ENCODE measurements at regions not wholly inside any gene's neighbourhood (a gene's known extent, or its start where the extent isn't known, plus 50 kb on each side); places are given as distances from the start of the nearest gene placed in this dataset.
"Not testable (repeated sequence)": the region's sequence is repeated elsewhere in the genome, so short reads cannot be mapped to it uniquely, and the experiment has no call there.

DNA sequence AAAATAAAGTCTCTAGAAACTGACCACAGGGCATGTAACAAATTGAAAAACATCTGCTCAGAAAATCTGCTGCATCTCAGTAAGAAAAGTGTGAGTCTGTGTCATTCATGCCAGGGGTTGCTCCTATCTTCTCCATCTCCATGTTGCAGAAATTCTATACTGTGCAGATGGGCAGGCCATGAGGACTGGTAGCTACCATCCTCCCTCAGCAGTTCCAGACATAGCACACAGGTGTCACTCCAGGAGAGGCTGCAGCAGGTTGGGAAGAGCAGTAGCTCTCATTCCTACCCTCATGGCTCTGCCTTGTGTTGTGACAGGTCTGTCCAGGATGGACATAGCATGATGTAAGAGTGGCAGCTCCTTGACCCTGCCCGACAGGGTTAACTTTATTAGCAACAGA, 173.4 kb downstream of the NDUFS4 start:
- DNase-seq (ENCODE audit: low read depth): no peak

DNA sequence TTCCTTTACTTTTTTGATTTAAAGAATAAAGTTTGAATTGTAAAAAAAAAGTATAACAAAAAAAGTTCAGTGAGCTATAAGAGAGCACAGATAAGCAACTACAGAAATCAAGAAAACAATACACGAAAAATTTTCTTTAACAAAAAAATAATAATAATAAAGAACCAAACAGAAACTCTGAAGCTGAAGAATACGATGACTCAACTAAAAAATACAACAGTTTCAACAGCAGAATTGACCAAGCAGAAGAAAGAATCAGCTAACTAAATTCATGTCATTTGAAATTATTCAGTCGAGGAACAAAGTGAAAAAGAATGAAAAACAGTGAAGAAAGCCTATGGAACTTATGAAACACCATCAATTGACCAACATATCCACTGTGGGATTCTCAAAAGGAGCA, 177.7 kb downstream of the NDUFS4 start:
- no peak for DNase-seq (ENCODE audit: low read depth)

- DNase-seq (ENCODE audit: low read depth): no peak
Measured at GRCh38 chr5:53739111-53739510, 178.7 kb downstream of the NDUFS4 start.

DNA sequence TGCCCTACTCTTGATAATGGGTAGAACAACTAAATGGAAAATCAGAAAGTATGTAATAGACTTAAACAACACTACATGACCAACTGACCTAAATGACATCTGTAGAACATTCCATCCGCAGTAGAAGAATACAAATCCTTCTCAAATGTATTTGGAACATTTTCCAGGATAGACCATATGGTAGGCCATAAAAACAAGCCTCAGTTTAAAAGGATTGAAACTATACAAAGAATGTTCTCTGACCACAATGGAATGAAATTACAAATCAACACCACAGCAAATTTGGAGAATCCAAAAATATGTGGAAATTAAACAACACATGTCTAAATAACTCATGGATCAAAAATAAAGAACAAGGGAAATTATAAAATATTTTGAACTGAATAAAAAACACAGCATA, 189.2 kb downstream of the NDUFS4 start:
- no peak for DNase-seq (ENCODE audit: low read depth)

- DNase-seq (ENCODE audit: low read depth): not testable (repeated sequence)
Measured at GRCh38 chr5:53752282-53752681, 191.8 kb downstream of the NDUFS4 start.

DNA sequence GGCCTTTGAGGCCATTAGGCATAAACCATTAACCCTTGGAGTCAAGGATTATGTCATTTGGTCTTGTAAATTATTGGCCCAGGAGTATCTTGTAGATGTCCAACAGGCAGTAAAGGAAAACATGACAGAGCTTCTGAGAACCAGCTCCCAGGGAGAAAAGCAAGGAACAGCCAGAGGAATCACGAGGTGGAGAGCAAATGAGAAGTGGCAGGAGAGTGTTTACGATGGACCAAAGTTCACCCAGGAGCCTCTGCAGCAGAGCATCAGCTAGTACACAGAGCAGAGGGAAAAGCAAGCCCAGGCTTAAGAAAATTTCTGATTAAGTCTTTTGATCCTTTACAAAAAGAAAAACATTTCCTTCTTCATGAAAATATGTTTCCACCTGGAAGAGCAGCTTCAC, 206.2 kb downstream of the NDUFS4 start:
- DNase-seq (ENCODE audit: low read depth): no peak

- DNase-seq (ENCODE audit: low read depth): no peak
Measured at GRCh38 chr5:53777864-53778618, 217.6 kb downstream of the NDUFS4 start.

DNA sequence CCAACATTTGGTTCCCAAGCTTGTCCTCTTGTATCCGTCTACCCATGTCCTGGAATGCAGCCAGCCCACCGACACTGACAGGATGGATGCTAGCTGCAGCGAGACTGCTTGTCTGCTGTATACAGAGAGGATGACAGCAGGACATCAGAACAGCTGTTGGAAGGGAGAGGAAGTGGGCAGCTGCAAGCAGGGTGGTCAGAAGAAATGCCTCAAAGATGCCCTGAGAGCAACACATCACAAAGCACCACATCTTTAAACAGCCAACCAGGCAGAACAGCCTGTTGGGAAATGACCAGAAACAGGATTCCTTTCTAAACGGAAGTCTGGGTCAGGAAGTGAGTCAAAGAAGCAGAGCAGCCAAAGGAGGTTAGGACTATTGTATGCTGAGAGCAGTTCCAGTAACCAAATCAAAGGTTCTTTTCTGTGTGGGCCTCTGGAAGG, 219.1 kb downstream of the NDUFS4 start:
- peak; percentile 33 for DNase-seq (ENCODE audit: low read depth)

DNA sequence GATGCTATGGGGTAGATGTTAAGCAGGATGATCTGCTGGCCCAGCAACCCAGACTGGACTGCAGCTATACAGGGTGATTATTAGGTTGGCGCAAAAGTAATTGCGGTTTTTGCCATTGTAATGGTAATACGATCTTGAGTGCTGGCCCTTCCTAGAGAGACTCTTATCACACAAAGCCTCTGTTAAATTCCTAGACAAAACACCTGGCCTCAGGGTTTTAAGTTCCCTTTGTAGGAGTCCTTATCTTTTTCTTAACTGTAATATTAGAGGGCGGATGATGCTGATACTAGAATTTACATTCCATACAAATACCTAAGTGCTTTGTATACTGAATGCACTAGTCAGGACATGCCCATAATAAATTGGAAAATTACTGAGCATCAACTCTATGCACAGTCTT, 222.2 kb downstream of the NDUFS4 start:
- DNase-seq (ENCODE audit: low read depth): no peak

DNA sequence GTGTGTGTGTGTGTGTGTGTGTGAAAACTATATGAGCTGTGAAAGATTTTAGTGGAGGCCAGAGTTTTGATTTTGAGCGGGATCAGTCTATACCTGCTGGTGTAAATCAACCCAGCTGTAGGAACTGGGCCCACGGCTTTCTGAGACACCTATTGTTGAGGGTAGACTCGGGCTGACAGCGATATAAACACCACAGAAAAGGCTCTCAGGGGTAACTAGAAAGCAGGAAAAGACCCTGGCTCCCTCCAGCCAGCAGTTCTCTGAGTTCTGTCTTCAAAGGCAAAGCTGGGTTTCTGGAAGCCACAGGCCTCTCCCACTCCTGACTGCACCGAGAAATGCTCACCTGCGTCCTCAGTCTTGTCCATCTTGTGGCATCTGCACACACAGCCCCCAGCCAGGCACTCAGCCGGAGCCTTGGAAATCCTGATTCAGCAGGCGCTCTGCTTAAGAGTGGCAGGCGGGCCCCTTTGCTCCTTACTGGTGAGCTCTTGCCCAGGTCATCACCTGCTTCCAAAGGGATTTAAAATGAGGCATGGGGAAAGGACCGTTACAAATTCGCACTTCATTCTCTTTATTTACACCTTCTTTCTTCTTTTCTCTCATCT, 223.3 kb downstream of the NDUFS4 start:
- DNase-seq (ENCODE audit: low read depth): no peak

- no peak for DNase-seq (ENCODE audit: low read depth)
Measured at GRCh38 chr5:53784596-53784995, 224.2 kb downstream of the NDUFS4 start.

- no peak for DNase-seq (ENCODE audit: low read depth)
Measured at GRCh38 chr5:53785924-53786323, 225.5 kb downstream of the NDUFS4 start.

DNA sequence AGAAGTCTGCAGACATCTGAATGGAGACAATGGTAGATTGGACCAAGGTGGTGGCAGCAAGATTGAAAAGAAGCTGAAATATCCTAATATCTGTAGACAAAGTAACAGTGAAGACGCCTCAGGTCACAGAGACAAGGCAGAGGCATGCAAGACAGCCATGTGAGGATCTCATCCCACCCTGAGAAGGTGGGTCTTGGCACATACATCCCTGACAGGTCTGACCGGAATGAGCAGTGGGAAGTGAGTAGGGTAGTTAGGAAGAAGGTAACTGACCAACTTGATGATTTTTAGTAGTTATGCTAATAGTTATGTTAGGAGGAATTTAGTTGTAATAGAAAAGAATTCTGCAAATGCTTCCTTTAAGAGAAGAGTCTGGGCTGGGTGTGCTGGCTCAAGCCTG, 229.6 kb downstream of the NDUFS4 start:
- DNase-seq (ENCODE audit: low read depth): no peak

DNA sequence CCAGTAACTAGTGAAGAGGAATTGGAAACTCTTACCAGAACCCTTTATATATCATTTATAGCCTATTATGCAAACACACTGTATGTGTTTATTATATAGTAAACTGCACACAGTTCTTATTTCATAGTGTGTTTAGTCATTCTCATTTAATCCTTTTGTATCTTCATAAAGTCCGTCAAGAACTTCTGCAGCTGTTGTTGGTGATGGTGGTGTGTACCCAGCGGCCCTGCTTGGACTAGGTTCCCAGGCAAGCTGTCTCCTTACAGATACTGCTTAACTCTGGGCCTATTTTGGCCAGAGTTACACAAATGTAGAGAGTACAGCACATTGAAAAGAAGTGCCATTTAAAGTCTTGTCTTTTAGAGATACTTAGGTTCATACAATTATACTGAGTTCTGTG, 231.9 kb downstream of the NDUFS4 start:
- DNase-seq (ENCODE audit: low read depth): no peak

DNA sequence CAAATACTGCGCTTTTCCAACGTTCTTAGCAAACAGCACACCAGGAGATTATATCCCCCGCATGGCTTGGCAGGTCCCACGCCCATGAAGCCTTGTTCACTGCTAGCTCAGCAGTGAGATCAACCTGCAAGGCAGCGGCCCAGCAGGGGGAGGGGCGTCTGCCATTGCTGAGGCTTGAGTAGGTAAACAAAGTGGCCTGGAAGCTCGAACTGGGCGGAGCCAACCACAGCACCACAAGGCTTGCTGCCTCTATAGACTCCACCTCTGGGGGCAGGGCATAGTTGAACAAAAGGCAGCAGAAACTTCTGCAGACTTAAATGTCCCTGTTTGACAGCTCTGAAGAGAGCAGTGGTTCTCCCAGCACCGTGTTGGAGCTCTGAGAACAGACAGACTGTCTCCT, 239.2 kb downstream of the NDUFS4 start:
- DNase-seq (ENCODE audit: low read depth): not testable (repeated sequence)

- DNase-seq (ENCODE audit: low read depth): not testable (repeated sequence)
Measured at GRCh38 chr5:53808392-53808791, 248.0 kb downstream of the NDUFS4 start.

- no peak for DNase-seq (ENCODE audit: low read depth)
Measured at GRCh38 chr5:53814819-53815218, 254.4 kb downstream of the NDUFS4 start.

DNA sequence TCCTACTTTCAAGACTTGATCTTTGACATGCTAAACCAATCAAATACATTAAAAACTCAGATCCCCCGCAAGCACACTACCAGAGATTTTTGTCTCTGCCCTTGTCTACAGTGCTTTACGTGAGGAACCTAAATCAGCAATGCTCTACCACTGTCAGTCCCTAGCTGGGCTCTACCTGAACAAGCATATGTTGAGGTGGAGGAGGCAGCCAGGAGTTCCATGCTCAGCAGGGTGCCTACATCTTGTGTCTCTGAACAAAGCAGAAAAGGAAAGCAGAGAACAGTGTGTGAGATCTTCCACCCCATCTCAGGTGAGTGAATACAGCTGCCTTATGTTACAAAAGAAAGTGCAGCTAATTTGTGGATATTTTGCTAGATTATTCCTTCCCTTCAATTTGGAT, 255.0 kb downstream of the NDUFS4 start:
- DNase-seq (ENCODE audit: low read depth): no peak

DNA sequence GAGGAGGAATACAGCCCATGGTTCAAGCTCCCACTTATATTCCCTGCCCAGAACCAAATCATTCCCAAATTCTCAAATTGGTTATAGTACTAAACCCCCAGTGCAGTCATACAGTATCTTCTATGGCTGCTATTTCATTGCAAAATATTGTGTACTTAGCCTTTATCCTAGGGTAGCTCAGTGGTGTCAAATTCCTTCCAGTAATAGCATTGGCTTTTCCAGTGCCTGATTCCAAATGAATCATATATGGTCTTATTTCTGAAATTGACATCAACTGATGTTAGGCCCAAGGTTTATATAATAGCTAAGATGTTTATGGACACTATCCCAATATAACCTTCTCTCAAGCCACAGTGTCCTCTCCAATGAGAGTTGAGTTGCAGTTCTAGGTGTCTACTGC, 256.7 kb downstream of the NDUFS4 start:
- DNase-seq (ENCODE audit: low read depth): peak; percentile 48

- no peak for DNase-seq (ENCODE audit: low read depth)
Measured at GRCh38 chr5:53819482-53819881, 259.0 kb downstream of the NDUFS4 start.

GRCh38 chr5:53820119-53820801, 259.8 kb downstream of the NDUFS4 start:
- DNase-seq (ENCODE audit: low read depth): no peak

GRCh38 chr5:53820802-53821171, 260.3 kb downstream of the NDUFS4 start:
- DNase-seq (ENCODE audit: low read depth): no peak

GRCh38 chr5:53825016-53825415, 264.6 kb downstream of the NDUFS4 start:
- DNase-seq (ENCODE audit: low read depth): no peak
